ENCODE measurements at regions not wholly inside any gene's neighbourhood (a gene's known extent, or its start where the extent isn't known, plus 50 kb on each side); places are given as distances from the start of the nearest gene placed in this dataset.
A peak's percentile ranks its signal among the peaks of the same experiment; 100 is the strongest.

GRCh38 chr6:140041056-140041455, 666.6 kb upstream of the CITED2 start:
- Histone ChIP-seq H3K36me3 (ENCODE audit: control insufficient read depth in 1 of 2, insufficient read depth in 2 of 2, low read depth in 1 of 2, low read length in 2 of 2) (no peaks in the 10 kb centered on the region), H3K4ac (ENCODE audit: low read depth in 1 of 2, low read length in 2 of 2) (no peak overlapping the region), H3K79me1 (replicated peaks; ENCODE audit: low read length, poor library complexity, severe bottlenecking) (no peaks in the 10 kb centered on the region), H2BK5ac (ENCODE audit: low read depth, low read length, poor library complexity, severe bottlenecking) (no peak overlapping the region), H4K91ac (ENCODE audit: low read length) (no peak overlapping the region), H3K23ac (ENCODE audit: low read length in 2 of 2) (no peak overlapping the region), H2AFZ (ENCODE audit: low read depth, low read length) (no peak overlapping the region), H3K18ac (ENCODE audit: low read depth in 1 of 2, low read length in 2 of 2) (peak overlapping the region in 1 of 2 experiments; percentile 63), H3K4me2 (ENCODE audit: low read length, poor library complexity, severe bottlenecking) (peak overlapping the region; percentile 8), H2BK15ac (ENCODE audit: low read depth, poor library complexity, severe bottlenecking) (no peak overlapping the region), H3K4me1 (ENCODE audit: control insufficient read depth, insufficient read depth, low read depth, low read length) (peaks cover 3% of the 10 kb centered on the region), H3K9me3 (ENCODE audit: control insufficient read depth, low read length) (peaks cover 10% of the 10 kb centered on the region), H3K4me3 (ENCODE audit: insufficient read depth in 1 of 2, low read depth in 1 of 2, low read length in 2 of 2) (no peak overlapping the region), H2BK12ac (ENCODE audit: low read length in 2 of 2) (no peak overlapping the region), H3K14ac (ENCODE audit: low read length in 2 of 2) (no peak overlapping the region), H2AK5ac (ENCODE audit: low read length, severe bottlenecking) (no peak overlapping the region), H3K27ac (ENCODE audit: low read length, poor library complexity, severe bottlenecking) (no peak overlapping the region), H3K9ac (ENCODE audit: low read length) (no peak overlapping the region), H2BK120ac (ENCODE audit: low read depth, low read length) (no peak overlapping the region), H3K27me3 (ENCODE audit: control insufficient read depth in 1 of 2, insufficient read depth in 1 of 2, low read length in 2 of 2) (no peaks in the 10 kb centered on the region), H4K8ac (ENCODE audit: low read length) (no peak overlapping the region)
- no peak for DNase-seq

DNA sequence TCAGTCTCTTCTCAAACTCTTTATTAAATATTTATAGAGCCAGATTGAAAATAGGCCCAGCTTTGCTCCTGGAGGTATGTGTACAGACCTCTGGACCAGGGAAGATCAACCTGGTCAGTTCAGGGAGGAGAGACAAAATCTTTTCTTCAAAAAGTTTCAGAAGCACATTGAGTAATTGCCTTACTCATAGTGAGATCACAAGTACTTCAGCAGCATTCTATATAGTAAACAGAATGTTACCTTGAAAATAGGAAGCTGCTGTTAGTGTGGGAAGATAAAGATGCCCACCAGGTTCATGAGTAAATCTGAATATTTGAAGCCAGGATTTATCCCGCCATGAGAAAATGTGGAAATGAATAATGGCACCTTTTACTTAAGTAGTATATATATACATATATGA, 665.9 kb upstream of the CITED2 start:
- Histone ChIP-seq H2BK5ac (ENCODE audit: low read depth, low read length, poor library complexity, severe bottlenecking) (no peak overlapping the region), H3K4me3 (ENCODE audit: insufficient read depth in 1 of 2, low read depth in 1 of 2, low read length in 2 of 2) (no peak overlapping the region), H3K18ac (ENCODE audit: low read depth in 1 of 2, low read length in 2 of 2) (no peak overlapping the region), H3K14ac (ENCODE audit: low read length in 2 of 2) (no peak overlapping the region), H3K23ac (ENCODE audit: low read length in 2 of 2) (no peak overlapping the region), H2BK120ac (ENCODE audit: low read depth, low read length) (no peak overlapping the region), H2AFZ (ENCODE audit: low read depth, low read length) (no peak overlapping the region), H4K8ac (ENCODE audit: low read length) (no peak overlapping the region), H3K36me3 (ENCODE audit: control insufficient read depth in 1 of 2, insufficient read depth in 2 of 2, low read depth in 1 of 2, low read length in 2 of 2) (no peaks in the 10 kb centered on the region), H2BK12ac (ENCODE audit: low read length in 2 of 2) (no peak overlapping the region), H3K4me2 (ENCODE audit: low read length, poor library complexity, severe bottlenecking) (no peak overlapping the region), H3K27ac (ENCODE audit: low read length, poor library complexity, severe bottlenecking) (no peak overlapping the region), H3K79me1 (replicated peaks; ENCODE audit: low read length, poor library complexity, severe bottlenecking) (no peaks in the 10 kb centered on the region), H3K4ac (ENCODE audit: low read depth in 1 of 2, low read length in 2 of 2) (no peak overlapping the region), H3K4me1 (ENCODE audit: control insufficient read depth, insufficient read depth, low read depth, low read length) (peaks cover 2% of the 10 kb centered on the region), H3K9ac (ENCODE audit: low read length) (no peak overlapping the region), H2AK5ac (ENCODE audit: low read length, severe bottlenecking) (no peak overlapping the region), H2BK15ac (ENCODE audit: low read depth, poor library complexity, severe bottlenecking) (no peak overlapping the region), H3K27me3 (ENCODE audit: control insufficient read depth in 1 of 2, insufficient read depth in 1 of 2, low read length in 2 of 2) (no peaks in the 10 kb centered on the region), H3K9me3 (ENCODE audit: control insufficient read depth, low read length) (peaks cover 11% of the 10 kb centered on the region), H4K91ac (ENCODE audit: low read length) (no peak overlapping the region)
- WGBS = no CpG with 5 or more reads among the region's 1 CpG
- peak; percentile 43 for DNase-seq

GRCh38 chr6:140039364-140039763, 664.9 kb upstream of the CITED2 start:
- Histone ChIP-seq H3K23ac (ENCODE audit: low read length in 2 of 2) (no peak overlapping the region), H2AK5ac (ENCODE audit: low read length, severe bottlenecking) (no peak overlapping the region), H3K4ac (ENCODE audit: low read depth in 1 of 2, low read length in 2 of 2) (no peak overlapping the region), H3K27ac (ENCODE audit: low read length, poor library complexity, severe bottlenecking) (no peak overlapping the region), H4K91ac (ENCODE audit: low read length) (no peak overlapping the region), H3K4me2 (ENCODE audit: low read length, poor library complexity, severe bottlenecking) (no peak overlapping the region), H3K18ac (ENCODE audit: low read depth in 1 of 2, low read length in 2 of 2) (no peak overlapping the region), H3K4me1 (ENCODE audit: control insufficient read depth, insufficient read depth, low read depth, low read length) (no peaks in the 10 kb centered on the region), H3K9ac (ENCODE audit: low read length) (no peak overlapping the region), H4K8ac (ENCODE audit: low read length) (no peak overlapping the region), H3K79me1 (replicated peaks; ENCODE audit: low read length, poor library complexity, severe bottlenecking) (no peaks in the 10 kb centered on the region), H2BK120ac (ENCODE audit: low read depth, low read length) (no peak overlapping the region), H3K14ac (ENCODE audit: low read length in 2 of 2) (no peak overlapping the region), H3K27me3 (ENCODE audit: control insufficient read depth in 1 of 2, insufficient read depth in 1 of 2, low read length in 2 of 2) (no peaks in the 10 kb centered on the region), H3K9me3 (ENCODE audit: control insufficient read depth, low read length) (peaks cover 11% of the 10 kb centered on the region), H3K4me3 (ENCODE audit: insufficient read depth in 1 of 2, low read depth in 1 of 2, low read length in 2 of 2) (no peak overlapping the region), H2BK12ac (ENCODE audit: low read length in 2 of 2) (no peak overlapping the region), H2BK15ac (ENCODE audit: low read depth, poor library complexity, severe bottlenecking) (no peak overlapping the region), H2BK5ac (ENCODE audit: low read depth, low read length, poor library complexity, severe bottlenecking) (no peak overlapping the region), H3K36me3 (ENCODE audit: control insufficient read depth in 1 of 2, insufficient read depth in 2 of 2, low read depth in 1 of 2, low read length in 2 of 2) (no peaks in the 10 kb centered on the region), H2AFZ (ENCODE audit: low read depth, low read length) (no peak overlapping the region)
- no peak for DNase-seq
- 100% methylated on average over 1 of the region's 2 CpGs for WGBS

DNA sequence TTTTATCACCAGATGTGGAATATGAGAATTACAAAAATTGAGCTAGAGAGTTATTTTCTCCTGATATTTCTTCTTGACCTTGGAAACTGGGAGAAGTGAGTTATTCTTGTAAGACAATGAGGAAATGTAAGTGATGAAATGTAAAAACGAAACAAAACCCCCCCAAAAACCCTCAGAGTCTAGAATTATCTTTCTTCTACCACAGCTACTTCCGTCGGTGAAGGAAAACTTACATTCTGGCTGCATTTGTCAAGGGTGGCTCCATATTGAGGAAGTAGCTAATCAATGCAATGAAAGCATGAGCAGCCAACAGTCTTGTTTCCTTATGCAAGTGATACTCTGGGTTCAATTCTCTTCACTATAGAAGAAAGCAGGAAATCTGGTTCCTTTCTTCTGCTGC, 661.7 kb upstream of the CITED2 start:
- Histone ChIP-seq H3K18ac (ENCODE audit: low read depth in 1 of 2, low read length in 2 of 2) (no peak overlapping the region), H2BK15ac (ENCODE audit: low read depth, poor library complexity, severe bottlenecking) (no peak overlapping the region), H3K79me1 (replicated peaks; ENCODE audit: low read length, poor library complexity, severe bottlenecking) (no peaks in the 10 kb centered on the region), H3K36me3 (ENCODE audit: control insufficient read depth in 1 of 2, insufficient read depth in 2 of 2, low read depth in 1 of 2, low read length in 2 of 2) (no peaks in the 10 kb centered on the region), H3K9ac (ENCODE audit: low read length) (no peak overlapping the region), H3K27me3 (ENCODE audit: control insufficient read depth in 1 of 2, insufficient read depth in 1 of 2, low read length in 2 of 2) (no peaks in the 10 kb centered on the region), H4K8ac (ENCODE audit: low read length) (no peak overlapping the region), H2AFZ (ENCODE audit: low read depth, low read length) (no peak overlapping the region), H2BK120ac (ENCODE audit: low read depth, low read length) (no peak overlapping the region), H3K4me1 (ENCODE audit: control insufficient read depth, insufficient read depth, low read depth, low read length) (no peaks in the 10 kb centered on the region), H3K4me3 (ENCODE audit: insufficient read depth in 1 of 2, low read depth in 1 of 2, low read length in 2 of 2) (no peak overlapping the region), H3K23ac (ENCODE audit: low read length in 2 of 2) (no peak overlapping the region), H3K14ac (ENCODE audit: low read length in 2 of 2) (no peak overlapping the region), H4K91ac (ENCODE audit: low read length) (no peak overlapping the region), H3K9me3 (ENCODE audit: control insufficient read depth, low read length) (peaks cover 11% of the 10 kb centered on the region), H3K27ac (ENCODE audit: low read length, poor library complexity, severe bottlenecking) (no peak overlapping the region), H2BK5ac (ENCODE audit: low read depth, low read length, poor library complexity, severe bottlenecking) (no peak overlapping the region), H2AK5ac (ENCODE audit: low read length, severe bottlenecking) (no peak overlapping the region), H3K4ac (ENCODE audit: low read depth in 1 of 2, low read length in 2 of 2) (no peak overlapping the region), H2BK12ac (ENCODE audit: low read length in 2 of 2) (no peak overlapping the region), H3K4me2 (ENCODE audit: low read length, poor library complexity, severe bottlenecking) (no peak overlapping the region)
- WGBS = 100% methylated on average over 2 of the region's 3 CpGs
- DNase-seq = no peak
